ENCODE measurements at regions not wholly inside any gene's neighbourhood (a gene's known extent, or its start where the extent isn't known, plus 50 kb on each side); places are given as distances from the start of the nearest gene placed in this dataset.
A peak's percentile ranks its signal among the peaks of the same experiment; 100 is the strongest.
"Not testable (repeated sequence)": the region's sequence is repeated elsewhere in the genome, so short reads cannot be mapped to it uniquely, and the experiment has no call there.

DNA sequence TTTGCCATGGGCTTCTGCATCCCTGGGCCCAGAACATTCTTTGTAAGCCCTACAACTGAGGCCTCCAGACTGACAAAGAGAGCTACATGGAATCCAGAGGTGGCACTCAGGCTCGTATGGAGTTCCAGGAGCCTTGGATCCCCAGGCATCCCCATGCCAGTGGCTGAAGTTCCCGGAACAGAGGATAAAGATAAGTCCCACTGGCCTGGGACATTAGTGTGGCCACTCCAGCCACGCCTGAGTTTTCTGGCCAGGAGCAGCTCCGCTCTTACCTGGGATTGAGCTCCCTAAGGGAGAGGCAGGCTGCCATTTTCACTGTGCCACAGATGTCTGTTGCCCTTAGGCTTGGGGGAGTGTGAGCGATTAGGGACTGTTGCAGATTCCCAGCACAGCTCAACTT lies 656.3 kb upstream of the FAM174A start:
- ATAC-seq = no peak

DNA sequence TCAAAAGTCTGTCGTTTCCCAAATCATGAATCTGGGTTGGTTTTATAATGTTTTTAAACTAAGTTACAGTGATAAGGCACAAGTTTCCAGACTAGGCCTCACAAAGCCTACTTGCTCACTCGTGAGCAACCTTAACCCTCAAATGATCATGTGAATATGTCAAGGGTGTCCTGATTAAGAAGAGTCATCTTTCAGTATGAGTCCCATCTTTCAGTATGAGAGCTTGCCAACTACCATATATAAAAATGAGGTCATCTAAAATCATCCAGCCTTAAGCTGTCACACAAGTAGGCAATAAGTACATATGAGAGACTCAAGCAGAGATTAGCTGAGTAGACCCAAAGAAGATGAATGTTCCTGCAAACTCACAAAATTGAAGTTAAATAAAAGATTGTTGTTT lies 668.4 kb upstream of the FAM174A start:
- peak in 1 of 2 donors; percentile 53 for ATAC-seq

DNA sequence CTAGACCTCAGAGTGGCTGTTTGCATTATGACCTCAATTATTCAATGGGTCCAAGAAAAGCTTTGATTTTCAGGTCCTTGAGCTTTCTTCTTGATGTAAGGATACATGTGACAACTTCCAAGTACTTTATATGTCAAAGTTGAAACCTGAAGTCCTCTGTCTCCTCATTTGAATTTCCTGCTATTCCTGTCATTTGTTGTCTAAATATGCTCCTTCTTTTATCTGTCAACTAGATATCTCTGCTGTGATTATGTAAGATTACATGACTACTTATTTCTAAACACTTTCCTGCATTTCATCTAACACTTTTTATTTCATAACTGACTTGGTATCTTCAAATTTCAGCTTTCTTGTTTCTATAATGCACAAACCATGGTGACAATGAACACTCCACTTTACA lies 670.0 kb upstream of the FAM174A start:
- no peak for ATAC-seq

DNA sequence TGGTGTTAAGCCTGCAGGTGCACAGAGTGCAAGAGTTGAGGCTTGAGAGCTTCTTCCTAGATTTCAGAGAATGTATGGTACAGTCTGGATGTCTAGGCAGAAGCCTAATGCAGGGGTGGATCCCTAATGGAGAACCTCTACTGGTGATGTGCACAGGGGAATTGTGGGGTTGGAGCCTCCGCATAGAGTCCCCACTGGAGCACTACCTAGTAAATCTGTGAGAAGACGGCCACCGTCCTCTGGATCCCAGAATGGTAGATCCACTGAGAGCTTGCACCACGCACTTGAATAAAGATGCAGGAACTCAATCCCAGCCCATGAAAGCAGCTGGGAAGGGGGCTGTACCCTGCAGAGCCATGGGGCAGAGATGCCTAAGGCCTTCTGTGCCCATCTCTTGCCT lies 699.4 kb upstream of the FAM174A start:
- no peak for ATAC-seq

DNA sequence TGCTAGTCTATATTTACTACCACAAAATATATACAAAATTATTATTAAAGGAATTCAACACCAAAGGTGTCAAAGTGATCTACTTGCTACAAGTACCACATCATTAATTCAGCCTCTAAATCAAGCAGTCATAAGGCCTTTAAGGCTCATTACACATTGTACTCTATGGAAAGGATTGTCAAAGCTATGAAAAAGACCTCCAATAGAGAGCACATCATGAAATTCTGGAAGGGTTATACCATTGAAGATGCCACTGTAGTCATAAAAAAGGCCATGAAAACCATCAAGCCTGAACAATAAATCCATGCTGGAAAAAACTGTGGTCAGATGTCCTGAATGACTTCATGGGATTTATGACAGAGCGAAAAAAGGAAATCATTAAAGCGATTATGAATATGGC lies 708.0 kb upstream of the FAM174A start:
- no peak for ATAC-seq

GRCh38 chr5:99817796-99818195 lies 717.4 kb upstream of the FAM174A start:
- ATAC-seq = no peak

GRCh38 chr5:99814321-99815063 lies 720.7 kb upstream of the FAM174A start:
- no peak for ATAC-seq

GRCh38 chr5:99808657-99809230 lies 726.4 kb upstream of the FAM174A start:
- no peak for ATAC-seq

DNA sequence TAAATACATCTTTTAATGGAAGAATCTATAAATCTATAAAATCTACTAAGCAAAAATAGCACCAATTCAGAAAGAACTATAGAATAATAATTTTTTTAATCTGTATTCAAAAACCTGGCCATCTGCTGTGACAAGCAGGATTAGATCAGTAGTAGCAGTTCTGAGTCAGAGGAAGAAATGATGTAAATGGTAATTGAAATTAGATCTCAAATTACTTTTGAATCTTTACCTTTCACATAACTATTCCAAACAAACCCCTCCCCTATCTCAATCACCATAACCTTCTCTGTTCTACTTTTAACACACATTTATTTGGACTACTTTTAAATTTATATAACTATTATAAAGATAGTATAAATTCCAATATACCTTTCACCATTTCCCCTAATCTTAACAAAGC lies 727.8 kb upstream of the FAM174A start:
- ATAC-seq = no peak

DNA sequence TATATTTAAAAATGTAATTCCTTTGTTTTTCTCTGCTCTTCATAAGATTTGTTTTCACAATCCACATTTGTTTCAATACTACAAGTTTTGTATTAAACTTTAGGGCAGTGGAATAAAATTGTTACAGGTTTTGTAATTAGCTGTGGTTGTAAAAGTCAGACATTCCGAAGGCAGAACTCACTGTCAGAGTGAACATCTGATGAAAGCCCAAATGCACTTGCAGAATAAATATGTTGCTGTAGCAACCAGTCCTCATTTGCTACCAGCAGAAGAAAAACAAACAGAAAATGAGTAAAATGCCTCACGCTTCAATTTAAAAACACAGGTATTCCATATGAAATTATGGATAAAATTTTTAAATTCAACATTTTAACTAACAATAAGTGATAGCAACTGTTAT lies 740.1 kb upstream of the FAM174A start:
- no peak for ATAC-seq

DNA sequence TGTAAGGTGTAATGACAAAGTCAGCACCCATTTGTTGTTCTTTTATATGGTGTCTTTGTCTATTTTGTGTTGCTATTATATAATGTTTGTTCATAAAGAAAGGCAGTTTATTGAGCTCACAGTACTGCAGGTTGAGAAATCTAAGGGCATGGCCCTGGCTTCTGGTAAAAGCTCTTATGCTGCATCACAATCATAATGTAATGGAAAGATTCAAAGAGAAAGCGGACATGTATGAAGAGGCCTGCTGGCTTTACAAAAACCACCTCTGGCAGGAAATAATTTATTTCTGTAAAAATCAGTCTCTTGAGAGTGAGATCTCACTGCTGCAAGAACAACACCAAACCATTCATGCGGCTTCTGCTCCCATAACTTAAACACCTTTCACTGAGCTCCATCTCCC lies 746.7 kb upstream of the FAM174A start:
- ATAC-seq = no peak

DNA sequence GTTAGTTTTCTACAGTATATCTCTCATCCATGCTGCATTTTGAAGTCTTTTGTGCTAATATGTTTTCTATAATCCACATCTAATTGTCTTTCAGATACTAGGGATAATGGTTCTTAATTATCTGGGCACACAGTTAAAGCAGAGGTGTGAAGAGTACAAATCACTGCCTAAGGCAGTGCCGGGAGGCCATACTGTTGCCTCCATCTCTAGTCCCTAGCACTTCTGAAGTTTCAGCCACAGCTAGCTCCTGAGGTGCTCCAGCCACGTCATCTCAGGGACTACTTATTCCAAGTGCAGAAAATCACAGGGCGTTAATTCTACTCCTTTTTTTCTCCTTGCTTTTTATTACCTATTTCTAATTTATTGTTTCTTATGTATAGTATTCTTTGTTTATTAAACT lies 760.0 kb upstream of the FAM174A start:
- no peak for ATAC-seq

DNA sequence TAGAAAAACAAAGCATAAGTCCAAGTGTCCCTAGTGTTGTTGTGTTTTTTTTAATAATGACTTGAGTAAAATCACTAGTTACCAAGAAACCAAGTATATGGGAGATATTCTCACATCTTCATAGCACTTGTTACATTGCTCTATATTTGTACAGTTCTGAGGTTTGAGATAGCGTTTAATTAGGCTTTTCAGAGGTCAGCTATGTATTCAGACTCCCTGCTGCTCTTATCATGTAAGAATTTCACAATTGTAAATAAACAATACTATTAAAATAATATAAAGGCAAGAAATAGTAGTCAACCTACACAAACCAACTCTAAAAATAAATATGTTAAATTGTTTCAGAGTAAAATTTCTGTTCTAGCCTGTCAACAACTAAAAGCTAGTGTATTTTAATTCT lies 761.9 kb upstream of the FAM174A start:
- no peak for ATAC-seq

DNA sequence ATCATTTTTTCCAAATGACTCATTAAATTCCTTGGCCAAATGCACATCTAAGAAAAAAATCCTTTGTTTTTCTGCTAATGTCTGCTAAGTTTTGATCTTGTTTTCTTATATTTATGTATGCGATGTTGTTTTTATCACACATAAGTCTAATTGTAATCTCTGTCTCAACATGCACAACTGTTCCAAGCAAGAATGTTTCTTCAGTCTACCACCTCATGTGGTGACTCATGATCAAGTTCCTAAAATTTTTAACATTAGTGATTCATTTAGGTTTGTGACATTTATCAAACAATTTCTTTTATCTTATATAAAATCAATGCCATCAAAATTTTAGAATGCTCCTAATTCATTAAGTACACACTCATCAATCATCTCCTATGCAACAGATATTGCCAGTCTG lies 763.9 kb upstream of the FAM174A start:
- ATAC-seq = no peak

GRCh38 chr5:99765011-99765410 lies 770.2 kb upstream of the FAM174A start:
- no peak for ATAC-seq

GRCh38 chr5:99763021-99763774 lies 772.0 kb upstream of the FAM174A start:
- no peak for ATAC-seq

DNA sequence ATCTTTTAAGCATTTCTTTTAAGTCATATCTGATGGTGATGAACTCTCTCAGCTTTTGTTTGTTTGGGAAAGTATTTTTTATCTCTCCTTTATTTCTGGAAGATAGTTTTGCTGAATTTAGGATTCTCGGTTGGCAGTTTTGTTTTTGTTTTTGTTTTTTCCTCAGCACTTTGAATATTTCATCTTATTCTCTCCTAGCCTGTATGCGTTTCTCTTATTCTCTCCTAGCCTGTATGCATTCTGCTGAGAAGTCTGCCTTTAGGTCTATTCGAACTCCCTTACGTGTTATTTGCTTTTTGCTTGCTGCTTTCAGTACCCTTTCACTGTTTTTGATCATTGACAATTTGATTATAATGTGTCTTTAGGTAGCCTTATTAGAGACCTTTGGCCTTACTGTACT lies 787.8 kb upstream of the FAM174A start:
- ATAC-seq = no peak

GRCh38 chr5:99733146-99733545 lies 802.0 kb upstream of the FAM174A start:
- ATAC-seq = not testable (repeated sequence)

GRCh38 chr5:99730653-99731052 lies 801.8 kb upstream of the CHD1 start:
- not testable (repeated sequence) for ATAC-seq

GRCh38 chr5:99724732-99725290 lies 796.0 kb upstream of the CHD1 start:
- ATAC-seq = no peak

DNA sequence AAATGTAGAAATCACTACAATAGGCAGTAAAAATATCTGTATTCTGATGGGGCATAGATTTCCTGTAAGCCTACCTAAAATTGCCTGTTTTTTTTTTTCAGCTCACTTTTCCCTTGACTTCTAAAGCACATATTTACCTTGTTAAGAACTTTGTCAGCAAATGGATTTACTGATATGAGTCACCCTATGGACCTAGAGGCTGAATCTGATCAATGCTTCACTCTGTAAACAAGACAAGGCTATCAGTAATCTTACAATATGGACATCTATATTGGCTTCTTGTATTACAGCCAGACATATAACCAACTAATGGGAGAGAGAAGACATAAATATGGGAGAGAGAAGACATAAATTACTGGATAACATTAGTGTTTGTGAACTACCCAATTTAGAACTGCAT lies 792.7 kb upstream of the CHD1 start:
- no peak for ATAC-seq

- no peak for ATAC-seq
Measured at GRCh38 chr5:99715921-99716320, 787.1 kb upstream of the CHD1 start.

DNA sequence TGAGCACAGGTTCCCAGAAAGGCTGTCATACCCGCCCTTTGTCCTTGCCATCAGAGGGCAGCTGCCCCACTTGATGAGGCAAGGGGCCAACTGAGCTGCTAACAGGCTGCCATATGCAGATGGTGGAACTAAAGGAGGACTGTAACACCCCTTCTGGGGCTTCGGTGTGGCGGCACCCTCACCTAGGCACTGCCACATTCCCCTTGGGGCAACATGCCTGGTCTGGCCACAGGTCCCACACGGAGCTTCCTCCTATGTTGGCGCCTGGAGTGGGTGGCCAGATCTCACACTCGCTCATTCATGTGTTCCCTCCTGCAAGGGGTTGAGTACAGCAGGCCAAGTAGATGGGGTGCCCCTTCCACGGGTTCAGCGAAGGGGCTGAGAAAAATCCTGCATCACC lies 777.4 kb upstream of the CHD1 start:
- no peak for ATAC-seq

DNA sequence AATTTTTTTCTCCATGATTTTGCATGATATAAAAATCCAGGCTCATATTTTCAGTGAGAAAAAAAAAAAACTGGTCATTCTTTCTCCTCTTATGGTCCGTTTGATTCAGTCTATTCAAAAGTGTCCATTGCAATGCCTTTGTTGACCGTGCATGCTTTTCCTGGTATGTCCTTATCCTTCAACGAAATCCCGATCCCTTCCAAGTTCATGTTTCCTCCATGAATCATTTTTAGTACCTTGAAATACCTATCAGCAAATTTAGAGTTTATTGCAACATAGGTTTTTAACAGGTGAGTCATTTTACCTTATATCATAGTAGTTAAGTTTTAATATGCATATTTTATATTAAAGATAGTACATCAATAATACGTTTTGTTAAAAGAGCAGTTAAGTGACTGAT lies 773.8 kb upstream of the CHD1 start:
- no peak for ATAC-seq

All from activated CD4-positive, CD25-positive, alpha-beta regulatory T cell treated with anti-CD3 and anti-CD28 coated beads, Interleukin-2, amount 50 U/mL, for 24 hours (primary cell).